ENCODE measurements at regions not wholly inside any gene's neighbourhood (a gene's known extent, or its start where the extent isn't known, plus 50 kb on each side); places are given as distances from the start of the nearest gene placed in this dataset.

- no peak overlapping the region for H3K27ac ChIP-seq (ENCODE audit: low read depth, low read length)
- no peak overlapping the region for H3K4me3 ChIP-seq (ENCODE audit: low read depth, low read length)
- H3K9ac ChIP-seq (ENCODE audit: low read depth, low read length): no peak overlapping the region
- no peaks in the 10 kb centered on the region for H3K4me1 ChIP-seq (ENCODE audit: control insufficient read depth, insufficient read depth, low read length)
- no peaks in the 10 kb centered on the region for H3K9me3 ChIP-seq (ENCODE audit: control insufficient read depth, insufficient read depth, low read length)
- H3K36me3 ChIP-seq (ENCODE audit: control insufficient read depth, insufficient read depth, low read length): no peaks in the 10 kb centered on the region
- H3K27me3 ChIP-seq (ENCODE audit: control insufficient read depth, insufficient read depth, low read length): no peaks in the 10 kb centered on the region
Observed at GRCh38 chr5:92653730-92654461, 927.1 kb downstream of the NR2F1-AS1 start.

GRCh38 chr5:92652756-92653155, 928.3 kb downstream of the NR2F1-AS1 start:
- Histone ChIP-seq H3K27ac (ENCODE audit: low read depth, low read length) (no peak overlapping the region), H3K27me3 (ENCODE audit: control insufficient read depth, insufficient read depth, low read length) (no peaks in the 10 kb centered on the region), H3K4me3 (ENCODE audit: low read depth, low read length) (no peak overlapping the region), H3K4me1 (ENCODE audit: control insufficient read depth, insufficient read depth, low read length) (no peaks in the 10 kb centered on the region), H3K9ac (ENCODE audit: low read depth, low read length) (no peak overlapping the region), H3K36me3 (ENCODE audit: control insufficient read depth, insufficient read depth, low read length) (no peaks in the 10 kb centered on the region), H3K9me3 (ENCODE audit: control insufficient read depth, insufficient read depth, low read length) (no peaks in the 10 kb centered on the region)

DNA sequence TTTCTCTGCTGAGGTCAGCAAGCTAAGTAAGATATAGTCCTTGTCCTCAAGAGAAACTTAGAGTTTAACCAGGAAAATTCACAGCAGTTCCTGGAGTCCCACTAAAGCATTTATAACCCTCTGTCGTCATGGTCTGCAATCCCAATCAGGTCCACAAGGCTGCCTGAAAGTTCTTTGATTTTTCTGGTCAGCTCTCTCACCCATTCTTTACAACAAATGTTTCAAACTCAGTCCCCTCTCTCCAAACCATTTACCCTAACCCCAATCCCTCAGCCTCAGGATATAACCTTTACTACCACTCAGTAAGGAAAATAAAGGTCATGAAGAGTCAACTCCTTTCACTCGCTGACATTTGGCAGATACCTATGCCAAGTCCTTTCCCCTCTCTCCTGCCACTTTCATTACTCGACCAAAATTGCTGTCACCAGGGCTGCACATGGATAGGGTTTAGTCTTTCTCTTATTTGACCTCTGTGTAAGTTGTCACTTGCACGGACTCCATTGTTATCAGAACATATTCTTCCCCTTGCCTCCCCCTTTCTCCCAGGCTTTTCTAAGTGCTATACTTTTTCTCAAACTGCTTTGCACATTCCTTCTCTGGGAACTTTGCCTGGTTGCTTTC, 936.6 kb downstream of the NR2F1-AS1 start:
- Histone ChIP-seq H3K4me1 (ENCODE audit: control insufficient read depth, insufficient read depth, low read length) (peaks cover 18% of the 10 kb centered on the region), H3K27ac (ENCODE audit: low read depth, low read length) (no peak overlapping the region), H3K27me3 (ENCODE audit: control insufficient read depth, insufficient read depth, low read length) (no peaks in the 10 kb centered on the region), H3K9ac (ENCODE audit: low read depth, low read length) (no peak overlapping the region), H3K9me3 (ENCODE audit: control insufficient read depth, insufficient read depth, low read length) (no peaks in the 10 kb centered on the region), H3K36me3 (ENCODE audit: control insufficient read depth, insufficient read depth, low read length) (no peaks in the 10 kb centered on the region), H3K4me3 (ENCODE audit: low read depth, low read length) (no peak overlapping the region)

- H3K27ac ChIP-seq (ENCODE audit: low read depth, low read length): no peak overlapping the region
- H3K27me3 ChIP-seq (ENCODE audit: control insufficient read depth, insufficient read depth, low read length): no peaks in the 10 kb centered on the region
- H3K4me3 ChIP-seq (ENCODE audit: low read depth, low read length): no peak overlapping the region; the same call in 1 of the 2 replicates
- H3K9ac ChIP-seq (ENCODE audit: low read depth, low read length): no peak overlapping the region
- no peaks in the 10 kb centered on the region for H3K9me3 ChIP-seq (ENCODE audit: control insufficient read depth, insufficient read depth, low read length)
- peaks cover 37% of the 10 kb centered on the region for H3K4me1 ChIP-seq (ENCODE audit: control insufficient read depth, insufficient read depth, low read length)
- no peaks in the 10 kb centered on the region for H3K36me3 ChIP-seq (ENCODE audit: control insufficient read depth, insufficient read depth, low read length)
Observed at GRCh38 chr5:92641031-92641962, 939.7 kb downstream of the NR2F1-AS1 start.

- Histone ChIP-seq H3K27ac (ENCODE audit: low read depth, low read length) (no peak overlapping the region), H3K4me3 (ENCODE audit: low read depth, low read length) (no peak overlapping the region), H3K36me3 (ENCODE audit: control insufficient read depth, insufficient read depth, low read length) (no peaks in the 10 kb centered on the region), H3K4me1 (ENCODE audit: control insufficient read depth, insufficient read depth, low read length) (peaks cover 44% of the 10 kb centered on the region), H3K9me3 (ENCODE audit: control insufficient read depth, insufficient read depth, low read length) (no peaks in the 10 kb centered on the region), H3K9ac (ENCODE audit: low read depth, low read length) (no peak overlapping the region), H3K27me3 (ENCODE audit: control insufficient read depth, insufficient read depth, low read length) (no peaks in the 10 kb centered on the region)
Observed at GRCh38 chr5:92640340-92640739, 940.7 kb downstream of the NR2F1-AS1 start.

GRCh38 chr5:92637960-92638359, 943.1 kb downstream of the NR2F1-AS1 start:
- Histone ChIP-seq H3K27me3 (ENCODE audit: control insufficient read depth, insufficient read depth, low read length) (no peaks in the 10 kb centered on the region), H3K27ac (ENCODE audit: low read depth, low read length) (no peak overlapping the region), H3K36me3 (ENCODE audit: control insufficient read depth, insufficient read depth, low read length) (no peaks in the 10 kb centered on the region), H3K9ac (ENCODE audit: low read depth, low read length) (no peak overlapping the region), H3K9me3 (ENCODE audit: control insufficient read depth, insufficient read depth, low read length) (no peaks in the 10 kb centered on the region), H3K4me1 (ENCODE audit: control insufficient read depth, insufficient read depth, low read length) (peaks cover 44% of the 10 kb centered on the region), H3K4me3 (ENCODE audit: low read depth, low read length) (no peak overlapping the region)

DNA sequence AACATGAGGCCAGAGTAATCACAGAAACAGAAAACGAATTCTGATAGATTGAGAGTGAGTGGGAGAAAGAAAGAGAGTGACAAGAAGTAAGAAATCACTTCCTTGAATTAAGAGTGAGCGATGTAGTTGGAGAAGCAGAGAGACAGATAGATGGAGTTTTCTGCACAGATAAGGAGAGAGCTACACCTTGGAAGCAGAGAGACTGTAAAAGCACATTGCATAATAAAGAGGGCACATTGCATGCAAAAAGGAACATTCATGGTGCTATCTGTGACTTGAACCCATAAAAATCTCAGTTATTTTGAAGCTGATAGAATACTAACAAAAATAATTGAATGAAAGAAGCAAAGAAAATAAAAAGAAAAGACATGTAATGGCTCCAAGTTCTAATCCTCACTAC, 943.8 kb downstream of the NR2F1-AS1 start:
- Histone ChIP-seq H3K27ac (ENCODE audit: low read depth, low read length) (no peak overlapping the region), H3K4me3 (ENCODE audit: low read depth, low read length) (peak overlapping the region; percentile 5; the same call in 1 of the 2 replicates), H3K36me3 (ENCODE audit: control insufficient read depth, insufficient read depth, low read length) (no peaks in the 10 kb centered on the region), H3K9ac (ENCODE audit: low read depth, low read length) (no peak overlapping the region), H3K4me1 (ENCODE audit: control insufficient read depth, insufficient read depth, low read length) (peaks cover 40% of the 10 kb centered on the region), H3K27me3 (ENCODE audit: control insufficient read depth, insufficient read depth, low read length) (no peaks in the 10 kb centered on the region), H3K9me3 (ENCODE audit: control insufficient read depth, insufficient read depth, low read length) (no peaks in the 10 kb centered on the region)

- peaks cover 27% of the 10 kb centered on the region for H3K4me1 ChIP-seq (ENCODE audit: control insufficient read depth, insufficient read depth, low read length)
- H3K36me3 ChIP-seq (ENCODE audit: control insufficient read depth, insufficient read depth, low read length): no peaks in the 10 kb centered on the region
- no peak overlapping the region for H3K4me3 ChIP-seq (ENCODE audit: low read depth, low read length)
- no peaks in the 10 kb centered on the region for H3K9me3 ChIP-seq (ENCODE audit: control insufficient read depth, insufficient read depth, low read length)
- H3K27me3 ChIP-seq (ENCODE audit: control insufficient read depth, insufficient read depth, low read length): no peaks in the 10 kb centered on the region
- no peak overlapping the region for H3K9ac ChIP-seq (ENCODE audit: low read depth, low read length)
- no peak overlapping the region for H3K27ac ChIP-seq (ENCODE audit: low read depth, low read length)
Observed at GRCh38 chr5:92635001-92635461, 946.0 kb downstream of the NR2F1-AS1 start.

GRCh38 chr5:92633875-92634487, 947.0 kb downstream of the NR2F1-AS1 start:
- Histone ChIP-seq H3K27me3 (ENCODE audit: control insufficient read depth, insufficient read depth, low read length) (no peaks in the 10 kb centered on the region), H3K36me3 (ENCODE audit: control insufficient read depth, insufficient read depth, low read length) (no peaks in the 10 kb centered on the region), H3K4me1 (ENCODE audit: control insufficient read depth, insufficient read depth, low read length) (peaks cover 27% of the 10 kb centered on the region), H3K4me3 (ENCODE audit: low read depth, low read length) (no peak overlapping the region), H3K9ac (ENCODE audit: low read depth, low read length) (no peak overlapping the region), H3K27ac (ENCODE audit: low read depth, low read length) (no peak overlapping the region), H3K9me3 (ENCODE audit: control insufficient read depth, insufficient read depth, low read length) (no peaks in the 10 kb centered on the region)

DNA sequence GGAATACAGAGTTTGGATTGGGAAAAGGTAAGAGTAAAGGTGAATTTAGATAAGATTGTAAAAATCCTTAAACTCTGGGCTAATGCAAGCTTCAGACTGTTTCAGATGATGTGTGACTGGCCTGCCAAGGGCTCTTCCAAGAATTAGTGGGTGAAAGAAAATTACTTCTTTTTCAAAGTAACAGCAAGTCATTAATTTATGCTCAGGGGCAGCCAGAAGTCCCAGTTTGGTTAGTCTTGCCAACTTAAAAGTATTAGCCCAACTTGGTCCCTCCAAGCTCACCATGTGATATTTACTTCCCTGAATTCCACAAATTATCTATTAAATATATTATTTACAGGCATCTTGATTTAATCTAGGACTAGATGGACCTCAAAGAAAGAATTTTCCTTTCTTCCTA, 947.8 kb downstream of the NR2F1-AS1 start:
- Histone ChIP-seq H3K4me3 (ENCODE audit: low read depth, low read length) (no peak overlapping the region), H3K27me3 (ENCODE audit: control insufficient read depth, insufficient read depth, low read length) (no peaks in the 10 kb centered on the region), H3K9ac (ENCODE audit: low read depth, low read length) (no peak overlapping the region), H3K27ac (ENCODE audit: low read depth, low read length) (no peak overlapping the region), H3K36me3 (ENCODE audit: control insufficient read depth, insufficient read depth, low read length) (no peaks in the 10 kb centered on the region), H3K9me3 (ENCODE audit: control insufficient read depth, insufficient read depth, low read length) (no peaks in the 10 kb centered on the region), H3K4me1 (ENCODE audit: control insufficient read depth, insufficient read depth, low read length) (peaks cover 26% of the 10 kb centered on the region)

All from HUES48 (cell line).